ENCODE measurements at regions not wholly inside any gene's neighbourhood (a gene's known extent, or its start where the extent isn't known, plus 50 kb on each side); places are given as distances from the start of the nearest gene placed in this dataset.

DNA sequence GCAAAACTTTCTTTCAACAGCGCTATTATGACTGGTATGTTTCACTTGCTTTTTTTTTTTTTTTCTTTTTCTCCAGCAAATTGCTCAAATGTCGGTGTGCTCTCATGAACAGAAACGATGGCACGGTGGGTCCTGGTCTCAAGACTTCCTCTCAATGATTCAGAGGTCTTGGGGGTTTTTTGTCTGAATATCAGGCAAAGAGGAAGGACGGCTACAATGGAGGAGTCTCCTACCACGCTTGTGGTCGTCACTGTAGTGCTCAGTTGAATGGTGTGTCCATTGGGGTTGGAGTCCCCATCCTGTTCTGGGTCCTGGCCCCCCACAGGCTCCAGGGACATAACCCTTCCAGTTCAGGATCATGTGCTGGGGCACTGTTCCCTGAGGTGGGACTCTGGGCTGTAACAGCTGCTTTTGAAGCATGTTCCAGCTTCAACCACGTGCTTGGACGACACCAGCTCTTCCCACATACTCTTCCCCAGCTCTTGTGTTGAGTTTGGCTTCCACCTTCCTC, 266.7 kb upstream of the KLF6 start:
- H3K36me3 Mint-ChIP-seq (ENCODE audit: low read depth): peaks cover 4% of the 10 kb centered on the region
- ChIA-PET POLR2A (interaction anchor here (0.7 kb wide), 4 partner anchors 14 to 292 kb away, joined by 3 to 5 read pairs (median 4); no protein-coding TSS in a partner anchor), CTCF (no interaction called here)
- H3K9me3 Mint-ChIP-seq: peaks cover 3% of the 10 kb centered on the region
- H3K4me3 Mint-ChIP-seq: peak overlapping the region; percentile 78
- H3K27me3 Mint-ChIP-seq: no peaks in the 10 kb centered on the region
- ATAC-seq (ENCODE audit: low read depth) (no peak), DNase-seq (no peak)
- peak overlapping the region; percentile 79 for H3K27ac Mint-ChIP-seq
- intact Hi-C loops (cut with micrococcal nuclease): loop anchor here (5.0 kb wide), 2 partner anchors 71 to 114 kb away; no protein-coding TSS in a partner anchor
- no peak for TF ChIP-seq CTCF (IDR thresholded peaks at IDR 0.05)
- peaks cover 30% of the 10 kb centered on the region for H3K4me1 Mint-ChIP-seq

DNA sequence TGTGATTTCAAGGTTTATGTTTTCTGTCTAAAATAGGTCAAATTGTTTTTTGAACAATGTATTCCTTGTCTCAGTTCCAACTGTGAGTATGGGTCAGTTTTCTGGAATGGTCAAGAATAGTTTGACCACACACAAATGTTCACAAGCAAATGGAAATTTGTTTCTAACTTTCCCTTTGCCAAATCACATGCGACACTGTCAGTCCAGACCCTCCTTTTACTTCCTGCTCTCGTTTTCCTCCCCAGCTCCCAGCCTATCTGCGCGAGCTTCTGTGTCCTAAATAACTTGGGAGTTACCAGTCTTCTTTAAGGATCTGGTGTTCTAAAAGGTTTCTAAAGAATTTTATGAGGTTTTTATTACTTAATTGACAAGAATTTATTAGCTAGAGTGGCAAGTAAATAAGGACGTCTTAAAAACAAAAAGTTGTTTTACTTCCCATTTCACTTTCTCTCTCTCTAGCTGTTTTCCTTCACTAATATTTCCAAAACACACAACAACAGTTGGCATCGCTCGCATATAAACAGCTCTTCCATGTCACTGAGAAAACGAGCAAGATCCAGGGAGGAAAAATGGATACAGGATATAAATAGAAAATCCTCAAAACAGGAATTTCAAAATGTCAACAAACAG, 266.1 kb upstream of the KLF6 start:
- no peak for TF ChIP-seq CTCF (IDR thresholded peaks at IDR 0.05)
- no peak for ATAC-seq (ENCODE audit: low read depth)
- Mint-ChIP-seq H3K4me3 (peak overlapping the region; percentile 78), H3K4me1 (peaks cover 36% of the 10 kb centered on the region), H3K9me3 (peaks cover 3% of the 10 kb centered on the region), H3K27ac (peak overlapping the region; percentile 79), H3K27me3 (no peaks in the 10 kb centered on the region), H3K36me3 (ENCODE audit: low read depth) (peaks cover 4% of the 10 kb centered on the region)
- intact Hi-C loops (cut with micrococcal nuclease): loop anchor here (5.0 kb wide), 2 partner anchors 71 to 114 kb away; no protein-coding TSS in a partner anchor
- CTCF ChIA-PET: no interaction called here
- no peak for DNase-seq
- POLR2A ChIA-PET: interaction anchor here (0.6 to 1.5 kb wide), 6 partner anchors 13 to 292 kb away, joined by 3 to 7 read pairs (median 4); partner anchors contain the start of gene KLF6

DNA sequence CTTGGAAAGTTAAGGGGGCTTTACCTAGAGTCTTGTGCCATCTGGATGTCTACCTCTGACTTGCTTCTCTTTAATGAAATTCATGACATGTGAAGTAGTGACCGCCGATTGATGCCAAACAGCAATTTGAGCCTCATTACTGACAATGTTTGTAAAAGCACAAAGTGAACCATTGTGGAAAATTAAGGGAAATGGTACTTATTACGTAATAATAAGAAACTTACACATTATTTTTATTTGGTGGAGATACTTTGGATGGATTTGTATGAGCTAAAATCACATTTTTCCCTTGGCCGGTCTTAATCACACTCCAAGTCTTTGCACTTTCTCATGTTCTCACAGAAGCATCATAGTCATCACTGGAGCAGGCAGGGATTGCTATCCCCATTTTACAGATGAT, 265.1 kb upstream of the KLF6 start:
- intact Hi-C loops (cut with micrococcal nuclease): loop anchor here (5.0 kb wide), 2 partner anchors 72 to 113 kb away; no protein-coding TSS in a partner anchor
- H3K27ac Mint-ChIP-seq: no peak overlapping the region
- POLR2A ChIA-PET: interaction anchor here (1.1 to 1.5 kb wide), 2 partner anchors 265 to 266 kb away, joined by 3 to 6 read pairs; partner anchors contain the start of gene KLF6
- no peak for TF ChIP-seq CTCF (IDR thresholded peaks at IDR 0.05)
- ATAC-seq (ENCODE audit: low read depth) (no peak), DNase-seq (no peak)
- H3K4me3 Mint-ChIP-seq: no peak overlapping the region
- H3K27me3 Mint-ChIP-seq: no peaks in the 10 kb centered on the region
- peaks cover 4% of the 10 kb centered on the region for H3K36me3 Mint-ChIP-seq (ENCODE audit: low read depth)
- peaks cover 3% of the 10 kb centered on the region for H3K9me3 Mint-ChIP-seq
- peaks cover 43% of the 10 kb centered on the region for H3K4me1 Mint-ChIP-seq
- CTCF ChIA-PET: no interaction called here

- no peak for DNase-seq
- no peak for TF ChIP-seq CTCF (IDR thresholded peaks at IDR 0.05)
These were observed 264.3 kb upstream of the KLF6 start for GRCh38 chr10:4049348-4049747.

GRCh38 chr10:4048236-4048864, 263.3 kb upstream of the KLF6 start:
- H3K4me3 Mint-ChIP-seq: no peak overlapping the region
- H3K27me3 Mint-ChIP-seq: no peaks in the 10 kb centered on the region
- H3K36me3 Mint-ChIP-seq (ENCODE audit: low read depth): peaks cover 4% of the 10 kb centered on the region
- no peak for DNase-seq
- no peak for ATAC-seq (ENCODE audit: low read depth)
- H3K4me1 Mint-ChIP-seq: peaks cover 35% of the 10 kb centered on the region
- H3K27ac Mint-ChIP-seq: no peak overlapping the region
- TF ChIP-seq CTCF (IDR thresholded peaks at IDR 0.05): no peak
- CTCF ChIA-PET: no interaction called here
- intact Hi-C loops (cut with micrococcal nuclease): no loop called here
- H3K9me3 Mint-ChIP-seq: no peaks in the 10 kb centered on the region
- POLR2A ChIA-PET: no interaction called here

More at GRCh38 chr10:4049348-4049747, 264.3 kb upstream of the KLF6 start:
- H3K4me1 Mint-ChIP-seq: peaks cover 43% of the 10 kb centered on the region
- H3K27ac Mint-ChIP-seq: no peak overlapping the region
- H3K4me3 Mint-ChIP-seq: no peak overlapping the region
- H3K9me3 Mint-ChIP-seq: peaks cover 3% of the 10 kb centered on the region
- ChIA-PET CTCF (no interaction called here), POLR2A (interaction anchor here (0.6 kb wide), 1 partner anchor 163 kb away, joined by 4 read pairs; no protein-coding TSS in a partner anchor)
- ATAC-seq (ENCODE audit: low read depth): no peak
- intact Hi-C loops (cut with micrococcal nuclease): no loop called here
- H3K27me3 Mint-ChIP-seq: no peaks in the 10 kb centered on the region
- peaks cover 4% of the 10 kb centered on the region for H3K36me3 Mint-ChIP-seq (ENCODE audit: low read depth)
